PC-3 (cell line): ENCODE measurements at regions not wholly inside any gene's neighbourhood (a gene's known extent, or its start where the extent isn't known, plus 50 kb on each side); places are given as distances from the start of the nearest gene placed in this dataset.

Experiments
- ATAC-seq: fragments of 200-7000 bp; cut with Tn5 transposase; 2 replicates; pipeline ENCODE4 v1.9.1; 2020; ENCODE audit warnings: mild to moderate bottlenecking, moderate library complexity
- BruUV-seq: library from RNA; stranded (reverse); fragments of 400-500 nt; replicated peaks from 2 replicates; lab custom pipeline; 2021; lab: Mats Ljungman, UMichigan
- CTCF ChIA-PET: fragments of 300-600 bp; sonication (Branson Sonifier 250); formaldehyde crosslinking; loops from one replicate; lab custom pipeline; 2022; ENCODE audit warnings: antibody characterized with exemption; lab: Charles Lee
- POLR2A ChIA-PET: fragments of 300-600 bp; sonication (Branson Sonifier 250); formaldehyde crosslinking; loops from one replicate; lab custom pipeline; 2022; ENCODE audit warnings: antibody characterized with exemption; ENCODE audit not compliant: unreplicated experiment; lab: Charles Lee
- DNase-seq: peaks from one replicate; pipeline ENCODE4 v3.0.0-alpha.2; 2015
- H2AFZ ChIP-seq: fragments of 300-600 bp; sonication (generic); 2 replicates; pipeline ENCODE4 v1.6.0; 2016; ENCODE audit warnings: antibody characterized with exemption, low read length
- H3F3A ChIP-seq: fragments of 300-600 bp; sonication (generic); one replicate; pipeline ENCODE4 v1.6.0; 2017; ENCODE audit warnings: antibody characterized with exemption, low read length, control low read depth, mild to moderate bottlenecking; ENCODE audit not compliant: unreplicated experiment
- H3K27ac ChIP-seq: fragments of 300-600 bp; sonication (generic); 2 replicates; pipeline ENCODE4 v1.5.1; 2016; ENCODE audit warnings: mild to moderate bottlenecking, low read length
- H3K27me3 ChIP-seq: fragments of 300-600 bp; sonication (generic); 2 replicates; pipeline ENCODE4 v1.6.1; 2016; ENCODE audit warnings: low read length, mixed read lengths
- H3K36me3 ChIP-seq: fragments of 300-600 bp; sonication (generic); 2 replicates; pipeline ENCODE4 v1.6.1; 2016; ENCODE audit warnings: low read depth, mixed run types, low read length, mixed read lengths
- H3K4me1 ChIP-seq: fragments of 300-600 bp; sonication (generic); 2 replicates; pipeline ENCODE4 v1.5.1; 2016; ENCODE audit warnings: low read length; ENCODE audit not compliant: insufficient read depth
- H3K4me2 ChIP-seq: fragments of 300-600 bp; sonication (generic); 2 replicates; pipeline ENCODE4 v1.6.0; 2016; ENCODE audit warnings: low read length
- H3K4me3 ChIP-seq: fragments of 300-600 bp; sonication (generic); 2 replicates; pipeline ENCODE4 v1.5.1; 2016; ENCODE audit warnings: mild to moderate bottlenecking, low read length, mixed read lengths
- H3K79me2 ChIP-seq: fragments of 300-600 bp; sonication (generic); 2 replicates; pipeline ENCODE4 v1.6.1; 2017; ENCODE audit warnings: low read length, mixed read lengths
- H3K9ac ChIP-seq: fragments of 300-600 bp; sonication (generic); 2 replicates; pipeline ENCODE4 v1.6.0; 2016; ENCODE audit warnings: mild to moderate bottlenecking, low read length
- H3K9me2 ChIP-seq: fragments of 300-600 bp; sonication (generic); replicated peaks from 2 replicates; pipeline ENCODE4 v1.6.1; 2016; ENCODE audit warnings: mixed run types, low read length, mixed read lengths
- H3K9me3 ChIP-seq: fragments of 300-600 bp; sonication (generic); 2 replicates; pipeline ENCODE4 v1.6.1; 2016; ENCODE audit warnings: low read length, mixed read lengths
- H4K20me1 ChIP-seq: fragments of 300-600 bp; sonication (generic); 2 replicates; pipeline ENCODE4 v1.6.1; 2016; ENCODE audit warnings: low read length, mixed read lengths
- CTCF ChIP-seq: fragments of 300-600 bp; sonication (generic); conservative IDR thresholded peaks from 2 replicates; pipeline ENCODE4 v1.5.1; 2017; ENCODE audit warnings: antibody characterized with exemption, low read depth, mild to moderate bottlenecking, low read length
- EZH2 ChIP-seq: fragments of 300-600 bp; sonication (generic); IDR thresholded peaks from one replicate; pipeline ENCODE4 v1.6.1; 2017; ENCODE audit warnings: antibody characterized with exemption, mild to moderate bottlenecking, low read length; ENCODE audit not compliant: unreplicated experiment
- EZH2phosphoT487 ChIP-seq: fragments of 300-600 bp; sonication (generic); IDR thresholded peaks from 2 replicates; pipeline ENCODE4 v1.6.1; 2018; ENCODE audit warnings: mild to moderate bottlenecking, antibody characterized with exemption, low read length, borderline replicate concordance
- intact Hi-C: fragments of 100-400 bp; cut with micrococcal nuclease; formaldehyde crosslinking; loops from 2 replicates; pipeline ENCODE4 v1.9.0; 2023

- no peaks in the 10 kb centered on the region for H4K20me1 ChIP-seq
- intact Hi-C loops, result no loop called here
- H3F3A ChIP-seq, result no peaks in the 10 kb centered on the region
- DNase-seq, result peak; percentile 74
- no peak for TF ChIP-seq EZH2
- no peak for TF ChIP-seq EZH2phosphoT487
- no peak for TF ChIP-seq CTCF
- 0 out of 2 replicates have a peak overlapping the region, but pooled peaks have one; percentile 6 for H3K27ac ChIP-seq
- no peaks in the 10 kb centered on the region for H3K36me3 ChIP-seq
- no peaks in the 10 kb centered on the region for H3K79me2 ChIP-seq
- no peaks in the 10 kb centered on the region for H3K9me2 ChIP-seq
- peak overlapping the region; percentile 21; the same call in 1 of the 2 replicates for H3K4me2 ChIP-seq
- BruUV-seq, result no TSS peak
- ATAC-seq, result peak; percentile 95
- H3K4me3 ChIP-seq, result no peak overlapping the region
- CTCF ChIA-PET, result no interaction called here
- peaks cover 18% of the 10 kb centered on the region for H3K4me1 ChIP-seq
- no peaks in the 10 kb centered on the region for H3K9me3 ChIP-seq
- POLR2A ChIA-PET, result no interaction called here
- H3K9ac ChIP-seq, result no peak overlapping the region
- H3K27me3 ChIP-seq, result no peaks in the 10 kb centered on the region
- H2AFZ ChIP-seq, result no peak overlapping the region
Observed at GRCh38 chr7:119664601-119665000, 608.4 kb upstream of the KCND2 start.

- Histone ChIP-seq H3K9ac (no peak overlapping the region), H3K4me2 (no peak overlapping the region), H2AFZ (no peak overlapping the region), H3K27me3 (no peaks in the 10 kb centered on the region), H3K4me1 (peaks cover 18% of the 10 kb centered on the region), H4K20me1 (no peaks in the 10 kb centered on the region), H3K36me3 (no peaks in the 10 kb centered on the region), H3K79me2 (no peaks in the 10 kb centered on the region), H3K27ac (no peak overlapping the region), H3K9me2 (no peaks in the 10 kb centered on the region), H3K9me3 (no peaks in the 10 kb centered on the region), H3F3A (no peaks in the 10 kb centered on the region), H3K4me3 (no peak overlapping the region)
- ATAC-seq, result no peak
- ChIA-PET CTCF (no interaction called here), POLR2A (no interaction called here)
- DNase-seq, result no peak
- BruUV-seq, result no TSS peak
- TF ChIP-seq EZH2phosphoT487 (no peak), EZH2 (no peak), CTCF (no peak)
- intact Hi-C loops, result no loop called here
Observed at GRCh38 chr7:119665796-119666195, 607.2 kb upstream of the KCND2 start.

GRCh38 chr7:119681336-119681735 lies 591.6 kb upstream of the KCND2 start:
- Histone ChIP-seq H3K27me3 (no peaks in the 10 kb centered on the region), H3K9me2 (no peaks in the 10 kb centered on the region), H3K4me1 (peaks cover 17% of the 10 kb centered on the region), H3K27ac (no peak overlapping the region), H3K4me2 (no peak overlapping the region), H4K20me1 (no peaks in the 10 kb centered on the region), H3K79me2 (no peaks in the 10 kb centered on the region), H2AFZ (no peak overlapping the region), H3F3A (no peaks in the 10 kb centered on the region), H3K4me3 (no peak overlapping the region), H3K9me3 (no peaks in the 10 kb centered on the region), H3K9ac (no peak overlapping the region), H3K36me3 (no peaks in the 10 kb centered on the region)
- DNase-seq (no peak), ATAC-seq (no peak)
- ChIA-PET POLR2A (no interaction called here), CTCF (no interaction called here)
- intact Hi-C loops, result no loop called here
- TF ChIP-seq EZH2phosphoT487, result no peak
- TF ChIP-seq CTCF, result no peak
- TF ChIP-seq EZH2, result no peak
- no TSS peak for BruUV-seq
